Activated B cell treated with CpG ODN at 0.5 μM for 24 hours (primary cell): ENCODE measurements at regions not wholly inside any gene's neighbourhood (a gene's known extent, or its start where the extent isn't known, plus 50 kb on each side); places are given as distances from the start of the nearest gene placed in this dataset.

ENCODE experiments used
- ATAC-seq: fragments of 200-7000 bp; cut with Tn5 transposase; one replicate; pipeline ENCODE4 v1.10.0; 2021; ENCODE audit warnings: low read depth, mild to moderate bottlenecking, moderate library complexity
- CTCF ChIA-PET: fragments of 350-600 bp; sonication (Branson Sonifier 250); formaldehyde crosslinking; loops from one replicate; lab custom pipeline; 2021; ENCODE audit warnings: antibody characterized with exemption; lab: Charles Lee
- POLR2A ChIA-PET: fragments of 350-600 bp; sonication (Branson Sonifier 250); formaldehyde crosslinking; loops from one replicate; lab custom pipeline; 2021; ENCODE audit warnings: antibody characterized with exemption; lab: Charles Lee
- DNase-seq: peaks from one replicate; pipeline ENCODE4 v3.0.0; 2022
- H3K27ac Mint-ChIP-seq: one replicate; pipeline ENCODE4 v1.8.0; 2020; ENCODE audit warnings: mixed read lengths
- H3K27me3 Mint-ChIP-seq: one replicate; pipeline ENCODE4 v1.8.0; 2021; ENCODE audit warnings: mixed read lengths
- H3K36me3 Mint-ChIP-seq: one replicate; pipeline ENCODE4 v1.8.0; 2021; ENCODE audit warnings: low read depth, mixed read lengths
- H3K4me1 Mint-ChIP-seq: one replicate; pipeline ENCODE4 v1.8.0; 2021; ENCODE audit warnings: mixed read lengths
- H3K4me3 Mint-ChIP-seq: one replicate; pipeline ENCODE4 v1.8.0; 2020; ENCODE audit warnings: mild to moderate bottlenecking, mixed read lengths
- H3K9me3 Mint-ChIP-seq: one replicate; pipeline ENCODE4 v1.8.0; 2020; ENCODE audit warnings: mixed read lengths
- intact Hi-C: fragments of 100-400 bp; cut with micrococcal nuclease; formaldehyde crosslinking; loops from one replicate; pipeline ENCODE4 v1.15.1; 2024
- TF ChIP-seq, protein P1 (sequence below): fragments of 200-600 bp; IDR thresholded peaks from one replicate; pipeline ENCODE4 v1.8.0; 2022; ENCODE audit warnings: antibody characterized with exemption, mild to moderate bottlenecking

DNA sequence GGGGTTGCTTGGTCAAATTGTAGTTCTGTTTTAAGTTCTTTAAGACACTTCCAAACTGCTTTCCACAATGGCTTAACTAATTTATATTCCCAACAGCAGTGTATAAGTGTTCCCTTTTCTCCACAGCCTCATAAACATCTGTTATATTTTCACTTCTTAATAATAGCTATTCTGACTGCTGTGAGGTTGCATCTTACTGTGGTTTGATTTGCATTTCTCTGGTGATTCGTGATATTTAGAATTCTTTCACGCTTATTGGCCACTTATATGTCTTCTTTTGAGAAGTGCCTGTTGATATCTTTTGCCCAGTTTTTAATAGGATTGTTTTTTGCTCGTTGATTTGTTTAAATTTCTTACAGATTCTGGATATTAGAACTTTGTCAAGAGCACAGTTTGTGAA, 278.6 kb upstream of the ITM2A start:
- TF ChIP-seq, protein P1, sequence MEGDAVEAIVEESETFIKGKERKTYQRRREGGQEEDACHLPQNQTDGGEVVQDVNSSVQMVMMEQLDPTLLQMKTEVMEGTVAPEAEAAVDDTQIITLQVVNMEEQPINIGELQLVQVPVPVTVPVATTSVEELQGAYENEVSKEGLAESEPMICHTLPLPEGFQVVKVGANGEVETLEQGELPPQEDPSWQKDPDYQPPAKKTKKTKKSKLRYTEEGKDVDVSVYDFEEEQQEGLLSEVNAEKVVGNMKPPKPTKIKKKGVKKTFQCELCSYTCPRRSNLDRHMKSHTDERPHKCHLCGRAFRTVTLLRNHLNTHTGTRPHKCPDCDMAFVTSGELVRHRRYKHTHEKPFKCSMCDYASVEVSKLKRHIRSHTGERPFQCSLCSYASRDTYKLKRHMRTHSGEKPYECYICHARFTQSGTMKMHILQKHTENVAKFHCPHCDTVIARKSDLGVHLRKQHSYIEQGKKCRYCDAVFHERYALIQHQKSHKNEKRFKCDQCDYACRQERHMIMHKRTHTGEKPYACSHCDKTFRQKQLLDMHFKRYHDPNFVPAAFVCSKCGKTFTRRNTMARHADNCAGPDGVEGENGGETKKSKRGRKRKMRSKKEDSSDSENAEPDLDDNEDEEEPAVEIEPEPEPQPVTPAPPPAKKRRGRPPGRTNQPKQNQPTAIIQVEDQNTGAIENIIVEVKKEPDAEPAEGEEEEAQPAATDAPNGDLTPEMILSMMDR, result no peak
- Mint-ChIP-seq H3K27me3 (no peaks in the 10 kb centered on the region), H3K9me3 (no peaks in the 10 kb centered on the region), H3K36me3 (no peaks in the 10 kb centered on the region), H3K4me3 (no peak overlapping the region), H3K27ac (no peak overlapping the region), H3K4me1 (no peaks in the 10 kb centered on the region)
- CTCF ChIA-PET, result no interaction called here
- DNase-seq (no peak), ATAC-seq (no peak)
- POLR2A ChIA-PET, result no interaction called here
- intact Hi-C loops, result no loop called here

DNA sequence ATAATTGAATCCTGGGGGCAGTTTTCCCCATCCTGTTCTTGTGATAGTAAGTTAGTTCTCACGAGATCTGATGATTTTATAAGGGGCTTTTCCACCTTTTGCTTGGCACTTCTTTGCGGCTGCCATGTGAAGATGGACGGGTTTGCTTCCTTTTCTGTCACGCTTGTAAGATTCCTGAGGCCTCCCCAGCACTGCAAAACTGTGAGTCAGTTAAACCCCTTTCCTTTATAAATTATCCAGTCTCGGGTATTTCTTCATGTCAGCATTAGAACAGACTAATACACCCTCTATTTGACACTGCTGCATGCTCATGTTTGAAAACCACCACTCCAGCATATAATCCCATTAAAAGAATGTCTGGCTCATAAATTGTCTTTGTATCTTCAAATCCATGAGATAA, 264.4 kb upstream of the ITM2A start:
- no peak for ATAC-seq
- H3K27me3 Mint-ChIP-seq, result no peaks in the 10 kb centered on the region
- peaks cover 11% of the 10 kb centered on the region for H3K4me1 Mint-ChIP-seq
- H3K36me3 Mint-ChIP-seq, result no peaks in the 10 kb centered on the region
- H3K9me3 Mint-ChIP-seq, result no peaks in the 10 kb centered on the region
- ChIA-PET POLR2A (no interaction called here), CTCF (no interaction called here)
- H3K4me3 Mint-ChIP-seq, result no peak overlapping the region
- intact Hi-C loops, result no loop called here
- no peak overlapping the region for H3K27ac Mint-ChIP-seq
- no peak for DNase-seq
- TF ChIP-seq, protein P1, result no peak

DNA sequence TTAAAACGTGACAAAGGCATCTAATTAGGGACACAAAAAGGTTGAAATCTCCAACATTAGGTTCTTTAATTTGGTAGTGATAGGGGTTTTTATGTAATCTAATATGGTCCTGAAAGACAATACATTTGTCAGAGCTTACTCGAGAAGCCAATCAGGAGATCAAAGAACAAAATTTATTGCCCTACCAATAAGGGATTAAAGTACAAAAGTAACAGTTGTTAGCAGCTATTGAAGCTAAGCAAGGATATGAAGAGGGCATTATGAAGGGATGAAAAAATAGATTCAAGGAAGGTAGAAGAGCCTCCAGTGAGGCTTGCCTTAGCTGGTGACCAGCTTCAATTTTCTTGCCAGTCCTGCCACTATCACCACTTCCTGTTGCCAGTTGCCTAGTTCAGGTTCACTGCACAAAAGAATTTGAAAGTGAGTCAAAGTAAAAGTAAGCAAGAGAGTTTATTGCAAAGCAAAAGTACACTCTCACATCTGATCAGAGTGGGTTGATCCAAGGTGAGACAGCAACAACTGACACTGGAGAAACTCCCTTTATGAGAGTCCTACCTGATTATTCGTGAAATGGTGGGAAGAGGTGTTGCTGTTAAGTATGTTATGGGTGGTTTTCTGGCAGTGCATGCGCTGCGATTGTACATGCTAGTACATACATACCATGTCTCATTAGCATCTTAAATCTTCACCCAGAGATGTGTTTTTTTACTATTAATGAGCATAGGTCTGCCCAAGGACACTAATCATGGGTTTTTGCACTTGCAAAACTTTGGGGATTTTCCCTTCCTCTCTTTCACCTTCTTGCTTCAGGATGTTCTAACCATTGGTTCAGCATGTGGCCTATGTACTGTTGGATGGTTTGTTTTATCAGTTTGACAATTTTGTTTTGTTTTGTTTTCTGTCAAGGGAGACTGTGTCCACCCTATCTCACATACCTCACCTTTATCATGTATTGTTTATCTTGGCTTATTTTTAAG, 263.2 kb upstream of the ITM2A start:
- H3K9me3 Mint-ChIP-seq, result no peaks in the 10 kb centered on the region
- peaks cover 11% of the 10 kb centered on the region for H3K4me1 Mint-ChIP-seq
- ChIA-PET CTCF (no interaction called here), POLR2A (no interaction called here)
- no peaks in the 10 kb centered on the region for H3K27me3 Mint-ChIP-seq
- TF ChIP-seq, protein P1, result no peak
- intact Hi-C loops, result no loop called here
- H3K4me3 Mint-ChIP-seq, result no peak overlapping the region
- no peak overlapping the region for H3K27ac Mint-ChIP-seq
- ATAC-seq, result no peak
- no peak for DNase-seq
- no peaks in the 10 kb centered on the region for H3K36me3 Mint-ChIP-seq

GRCh38 chrX:79623098-79623762, 256.1 kb upstream of the ITM2A start:
- ChIA-PET POLR2A (no interaction called here), CTCF (no interaction called here)
- intact Hi-C loops, result no loop called here
- DNase-seq (no peak), ATAC-seq (no peak)
- no peaks in the 10 kb centered on the region for H3K9me3 Mint-ChIP-seq
- TF ChIP-seq, protein P1, result no peak
- no peaks in the 10 kb centered on the region for H3K36me3 Mint-ChIP-seq
- H3K27ac Mint-ChIP-seq, result no peak overlapping the region
- no peak overlapping the region for H3K4me3 Mint-ChIP-seq
- H3K27me3 Mint-ChIP-seq, result no peaks in the 10 kb centered on the region
- H3K4me1 Mint-ChIP-seq, result no peaks in the 10 kb centered on the region

DNA sequence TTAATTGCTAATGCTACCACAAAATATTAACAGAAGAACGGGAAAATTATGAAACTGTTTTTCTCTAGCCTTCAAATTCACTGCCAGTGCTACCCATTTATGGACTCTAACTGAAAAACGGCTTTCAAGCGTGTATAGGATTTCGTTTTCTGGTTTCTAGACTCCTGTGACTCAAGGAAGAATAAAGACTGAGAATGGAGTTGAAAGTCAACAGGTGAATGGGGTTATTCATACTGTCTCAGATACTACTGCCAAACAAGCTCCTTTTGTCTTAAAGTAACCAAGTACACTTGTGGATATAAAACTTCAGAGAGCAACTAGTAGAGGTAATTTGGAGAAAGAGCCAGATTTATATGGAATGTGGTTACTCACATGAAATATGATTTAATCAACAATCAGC, 251.1 kb upstream of the ITM2A start:
- POLR2A ChIA-PET, result no interaction called here
- CTCF ChIA-PET, result no interaction called here

More for the DNA sequence above, 251.1 kb upstream of the ITM2A start:
- H3K9me3 Mint-ChIP-seq, result no peaks in the 10 kb centered on the region
- no peaks in the 10 kb centered on the region for H3K36me3 Mint-ChIP-seq
- no peaks in the 10 kb centered on the region for H3K27me3 Mint-ChIP-seq
- DNase-seq (no peak), ATAC-seq (no peak)
- H3K4me1 Mint-ChIP-seq, result no peaks in the 10 kb centered on the region
- H3K27ac Mint-ChIP-seq, result no peak overlapping the region
- H3K4me3 Mint-ChIP-seq, result no peak overlapping the region
- TF ChIP-seq, protein P1, result no peak
- intact Hi-C loops, result no loop called here
